Endothelial cell of umbilical vein (primary cell): ENCODE measurements at regions not wholly inside any gene's neighbourhood (a gene's known extent, or its start where the extent isn't known, plus 50 kb on each side); places are given as distances from the start of the nearest gene placed in this dataset.

Experiments used
- JUN ChIP-seq: IDR thresholded peaks from 2 replicates; pipeline ENCODE4 v1.6.1; 2011; ENCODE audit warnings: borderline replicate concordance, low read depth; ENCODE audit not compliant: insufficient read length, insufficient read depth
- MYC ChIP-seq: IDR thresholded peaks from one replicate; pipeline ENCODE4 v1.6.1; 2011; ENCODE audit warnings: mild to moderate bottlenecking, low read depth, low read length
- POLR2A ChIP-seq: IDR thresholded peaks from 2 replicates; pipeline ENCODE4 v1.6.1; 2012; ENCODE audit warnings: low read depth, mild to moderate bottlenecking, control low read depth, low read length
- POLR2AphosphoS5 ChIP-seq: IDR thresholded peaks from 2 replicates; pipeline ENCODE4 v1.6.1; 2012; ENCODE audit warnings: low read depth, mild to moderate bottlenecking, control low read depth, low read length, moderate library complexity; ENCODE audit not compliant: insufficient read depth
- TF ChIP-seq, protein P1 (sequence below), 2 donors: IDR thresholded peaks; 1 replicate in 1 of 2; 2 replicates in 1 of 2; pipeline ENCODE4 v1.5.1; 2011; ENCODE audit warnings: low read length in 2 of 2, mild to moderate bottlenecking in 2 of 2, moderate library complexity in 2 of 2, control low read depth in 1 of 2, inconsistent platforms in 1 of 2, low read depth in 1 of 2; ENCODE audit not compliant: insufficient read depth in 1 of 2; ENCODE audit errors: extremely low read depth in 1 of 2

DNA sequence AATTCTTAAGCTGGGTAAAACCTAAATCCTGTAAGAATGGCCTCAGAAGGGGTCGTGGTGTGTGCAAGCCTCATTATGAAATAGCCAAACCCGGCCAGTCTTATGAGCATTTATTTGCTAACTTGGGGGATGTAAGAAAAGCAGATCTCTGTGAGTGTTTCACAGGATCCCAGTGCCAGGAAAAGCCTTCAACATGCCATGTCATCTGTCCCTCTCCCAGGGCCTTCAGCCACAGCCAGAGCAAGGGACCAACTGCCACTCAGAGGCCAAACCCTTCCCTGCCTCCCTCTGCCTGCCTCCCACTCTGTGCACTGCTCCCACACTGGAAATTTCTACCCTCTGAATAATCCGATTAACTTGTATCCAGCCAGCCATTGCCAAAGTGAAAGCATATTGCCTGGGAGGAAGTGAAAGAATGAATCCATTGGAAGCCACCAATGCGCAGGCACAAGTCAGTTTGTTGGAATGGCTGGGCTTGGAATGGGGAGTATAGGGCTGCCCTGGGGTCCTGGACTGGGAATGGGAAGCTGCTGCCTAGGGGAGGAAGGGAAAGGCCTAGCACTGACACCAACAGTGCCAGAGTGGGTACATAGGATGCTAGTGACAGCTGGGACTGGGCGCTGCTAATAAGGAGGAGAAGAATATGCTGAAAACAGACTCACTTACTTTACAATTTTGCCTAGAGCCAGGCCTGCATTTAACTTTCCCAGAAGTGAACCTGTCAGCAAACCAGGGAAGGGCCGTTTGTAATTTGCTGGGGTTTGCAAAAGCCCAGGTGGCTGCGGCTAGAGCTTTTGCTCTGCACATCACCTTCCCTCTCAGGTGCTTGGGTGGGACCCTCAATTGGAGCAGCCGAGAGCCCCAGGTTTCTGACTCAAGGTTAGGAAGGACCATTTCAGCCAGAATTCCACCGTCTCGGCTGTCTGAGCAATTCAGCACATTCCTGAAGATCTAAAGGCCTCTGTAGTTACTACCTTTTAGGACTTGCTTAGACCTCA is 146.6 kb upstream of the NCK2 start:
- TF ChIP-seq, protein P1, sequence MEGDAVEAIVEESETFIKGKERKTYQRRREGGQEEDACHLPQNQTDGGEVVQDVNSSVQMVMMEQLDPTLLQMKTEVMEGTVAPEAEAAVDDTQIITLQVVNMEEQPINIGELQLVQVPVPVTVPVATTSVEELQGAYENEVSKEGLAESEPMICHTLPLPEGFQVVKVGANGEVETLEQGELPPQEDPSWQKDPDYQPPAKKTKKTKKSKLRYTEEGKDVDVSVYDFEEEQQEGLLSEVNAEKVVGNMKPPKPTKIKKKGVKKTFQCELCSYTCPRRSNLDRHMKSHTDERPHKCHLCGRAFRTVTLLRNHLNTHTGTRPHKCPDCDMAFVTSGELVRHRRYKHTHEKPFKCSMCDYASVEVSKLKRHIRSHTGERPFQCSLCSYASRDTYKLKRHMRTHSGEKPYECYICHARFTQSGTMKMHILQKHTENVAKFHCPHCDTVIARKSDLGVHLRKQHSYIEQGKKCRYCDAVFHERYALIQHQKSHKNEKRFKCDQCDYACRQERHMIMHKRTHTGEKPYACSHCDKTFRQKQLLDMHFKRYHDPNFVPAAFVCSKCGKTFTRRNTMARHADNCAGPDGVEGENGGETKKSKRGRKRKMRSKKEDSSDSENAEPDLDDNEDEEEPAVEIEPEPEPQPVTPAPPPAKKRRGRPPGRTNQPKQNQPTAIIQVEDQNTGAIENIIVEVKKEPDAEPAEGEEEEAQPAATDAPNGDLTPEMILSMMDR (IDR thresholded peaks at IDR 0.05; ENCODE audit: extremely low read depth in 1 of 2, insufficient read depth in 1 of 2, low read depth in 1 of 2, low read length in 2 of 2), result no peak
- TF ChIP-seq POLR2A (no peak), JUN (no peak), POLR2AphosphoS5 (no peak), MYC (no peak)
